Erythroblast (primary cell): ENCODE measurements at regions not wholly inside any gene's neighbourhood (a gene's known extent, or its start where the extent isn't known, plus 50 kb on each side); places are given as distances from the start of the nearest gene placed in this dataset.

Experiments
- GATA1 ChIP-seq: IDR thresholded peaks from 2 replicates; pipeline ENCODE4 v1.6.1; 2011; ENCODE audit warnings: low read depth, mild to moderate bottlenecking, control low read depth, low read length, moderate library complexity
- POLR2A ChIP-seq: IDR thresholded peaks from 2 replicates; pipeline ENCODE4 v1.6.1; 2011; ENCODE audit warnings: mild to moderate bottlenecking, low read length

- TF ChIP-seq POLR2A (no peak), GATA1 (no peak)
These were observed 292.5 kb downstream of the ETAA1 start for GRCh38 chr2:67689651-67690050.
